ENCODE measurements at regions not wholly inside any gene's neighbourhood (a gene's known extent, or its start where the extent isn't known, plus 50 kb on each side); places are given as distances from the start of the nearest gene placed in this dataset.
"Not testable (repeated sequence)": the region's sequence is repeated elsewhere in the genome, so short reads cannot be mapped to it uniquely, and the experiment has no call there.

DNA sequence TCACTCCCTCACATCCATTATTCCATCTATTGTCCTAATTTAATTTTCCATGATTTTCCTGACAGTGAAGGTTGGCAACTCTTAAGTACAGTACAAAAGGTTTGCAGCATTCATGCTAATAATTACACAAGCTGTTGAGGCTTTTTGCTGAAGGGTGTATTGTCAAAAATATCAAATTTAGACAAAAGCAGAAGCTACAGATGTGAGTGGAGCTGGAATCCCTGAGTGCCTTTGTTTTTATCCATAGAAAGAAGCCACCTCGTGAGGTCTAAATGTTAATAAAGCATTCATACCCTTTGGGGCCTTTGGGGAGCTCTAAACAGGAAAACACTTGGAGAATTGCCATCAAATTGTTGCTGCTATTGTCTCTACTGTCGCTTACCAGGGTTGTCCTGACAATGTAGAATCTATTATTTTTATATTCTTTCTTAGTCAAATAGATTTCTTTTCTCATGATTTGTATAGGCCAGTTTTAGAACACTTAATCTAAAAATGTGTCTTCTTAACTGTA lies 185.8 kb upstream of the ROBO1 start:
- H3K4me1 ChIP-seq, result no peaks in the 10 kb centered on the region
- 25% methylated on average over 2 of the region's 2 CpGs for WGBS (ENCODE audit: missing lambda C conversion rate)
- DNase-seq (ENCODE audit: low read depth in 1 of 2, low spot score in 1 of 2), result no peak
- no peak for TF ChIP-seq CHD4 (IDR thresholded peaks at IDR 0.05; ENCODE audit: borderline replicate concordance)
- TF ChIP-seq, protein P1, sequence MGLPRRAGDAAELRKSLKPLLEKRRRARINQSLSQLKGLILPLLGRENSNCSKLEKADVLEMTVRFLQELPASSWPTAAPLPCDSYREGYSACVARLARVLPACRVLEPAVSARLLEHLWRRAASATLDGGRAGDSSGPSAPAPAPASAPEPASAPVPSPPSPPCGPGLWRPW (IDR thresholded peaks at IDR 0.05), result no peak
- TF ChIP-seq, protein P2, sequence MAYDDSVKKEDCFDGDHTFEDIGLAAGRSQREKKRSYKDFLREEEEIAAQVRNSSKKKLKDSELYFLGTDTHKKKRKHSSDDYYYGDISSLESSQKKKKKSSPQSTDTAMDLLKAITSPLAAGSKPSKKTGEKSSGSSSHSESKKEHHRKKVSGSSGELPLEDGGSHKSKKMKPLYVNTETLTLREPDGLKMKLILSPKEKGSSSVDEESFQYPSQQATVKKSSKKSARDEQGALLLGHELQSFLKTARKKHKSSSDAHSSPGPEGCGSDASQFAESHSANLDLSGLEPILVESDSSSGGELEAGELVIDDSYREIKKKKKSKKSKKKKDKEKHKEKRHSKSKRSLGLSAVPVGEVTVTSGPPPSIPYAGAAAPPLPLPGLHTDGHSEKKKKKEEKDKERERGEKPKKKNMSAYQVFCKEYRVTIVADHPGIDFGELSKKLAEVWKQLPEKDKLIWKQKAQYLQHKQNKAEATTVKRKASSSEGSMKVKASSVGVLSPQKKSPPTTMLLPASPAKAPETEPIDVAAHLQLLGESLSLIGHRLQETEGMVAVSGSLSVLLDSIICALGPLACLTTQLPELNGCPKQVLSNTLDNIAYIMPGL (CRISPR knock-in tag; IDR thresholded peaks at IDR 0.05; ENCODE audit: borderline replicate concordance), result no peak
- TF ChIP-seq, protein P3, sequence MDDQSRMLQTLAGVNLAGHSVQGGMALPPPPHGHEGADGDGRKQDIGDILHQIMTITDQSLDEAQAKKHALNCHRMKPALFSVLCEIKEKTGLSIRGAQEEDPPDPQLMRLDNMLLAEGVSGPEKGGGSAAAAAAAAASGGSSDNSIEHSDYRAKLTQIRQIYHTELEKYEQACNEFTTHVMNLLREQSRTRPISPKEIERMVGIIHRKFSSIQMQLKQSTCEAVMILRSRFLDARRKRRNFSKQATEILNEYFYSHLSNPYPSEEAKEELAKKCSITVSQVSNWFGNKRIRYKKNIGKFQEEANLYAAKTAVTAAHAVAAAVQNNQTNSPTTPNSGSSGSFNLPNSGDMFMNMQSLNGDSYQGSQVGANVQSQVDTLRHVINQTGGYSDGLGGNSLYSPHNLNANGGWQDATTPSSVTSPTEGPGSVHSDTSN (IDR thresholded peaks at IDR 0.05), result no peak
- TF ChIP-seq MAFK (IDR thresholded peaks at IDR 0.05; ENCODE audit: partially characterized antibody), result no peak
- TF ChIP-seq HEYL (CRISPR knock-in tag; IDR thresholded peaks at IDR 0.05), result no peak
- no peak for TF ChIP-seq SREBF2 (IDR thresholded peaks at IDR 0.05)
- no peak for TF ChIP-seq SMC3 (IDR thresholded peaks at IDR 0.05)
- no peak for TF ChIP-seq TP53 (CRISPR knock-in tag; IDR thresholded peaks at IDR 0.05)
- H3K4me3 ChIP-seq, result no peak overlapping the region
- H3K27ac ChIP-seq, result no peak overlapping the region
- ChIA-PET CTCF (no interaction called here), POLR2A (no interaction called here)
- no peak for ATAC-seq
- FAIRE-seq, result no peak
- H3K4me2 ChIP-seq, result no peak overlapping the region
- no peaks in the 10 kb centered on the region for H3K9me3 ChIP-seq

DNA sequence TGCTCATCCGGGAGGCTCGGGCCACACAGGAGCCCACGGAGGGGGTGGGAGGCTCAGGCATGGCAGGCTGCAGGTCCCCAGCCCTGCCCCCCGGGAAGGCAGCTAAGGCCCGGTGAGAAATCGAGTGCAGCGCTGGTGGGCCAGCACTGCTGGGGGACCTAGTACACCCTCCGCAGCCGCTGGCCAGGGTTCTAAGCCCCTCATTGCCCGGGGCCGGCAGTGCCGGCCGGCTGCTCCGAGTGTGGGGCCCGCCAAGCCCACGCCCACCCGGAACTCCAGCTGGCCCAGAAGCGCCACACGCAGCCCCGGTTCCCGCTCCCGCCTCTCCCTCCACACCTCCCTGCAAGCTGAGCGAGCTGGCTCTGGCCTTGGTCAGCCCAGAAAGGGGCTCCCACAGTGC lies 183.6 kb upstream of the ROBO1 start:
- DNase-seq (ENCODE audit: low read depth in 1 of 2, low spot score in 1 of 2); H3K4me3 ChIP-seq; H3K27ac ChIP-seq; POLR2A ChIA-PET; H3K9me3 ChIP-seq; H3K4me1 ChIP-seq; CTCF ChIA-PET; ATAC-seq; H3K4me2 ChIP-seq; FAIRE-seq: not testable (repeated sequence)
- 80% methylated on average over 3 of the region's 23 CpGs for WGBS (ENCODE audit: missing lambda C conversion rate)

DNA sequence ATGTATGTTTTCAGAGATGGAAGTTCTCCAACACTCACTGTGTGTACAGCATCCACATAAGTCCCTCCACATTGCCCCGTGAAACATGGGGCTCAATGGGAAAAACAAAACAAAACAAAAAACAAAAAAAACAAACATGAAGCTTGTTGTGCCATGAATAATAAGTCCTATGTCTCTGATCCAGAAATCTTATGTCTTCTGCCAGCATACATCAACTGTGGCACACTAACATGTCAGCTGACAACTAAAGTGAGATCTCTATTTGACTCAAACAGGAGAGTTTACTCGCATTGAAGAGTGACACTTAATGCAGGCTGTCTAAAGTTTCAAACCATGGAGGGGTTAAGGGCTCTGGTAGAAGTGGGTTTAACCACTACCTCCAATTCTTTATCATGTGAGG lies 180.2 kb upstream of the ROBO1 start:
- WGBS (ENCODE audit: missing lambda C conversion rate), result 36% methylated on average over 2 of the region's 2 CpGs
- no peak overlapping the region for H3K4me3 ChIP-seq
- ChIA-PET CTCF (no interaction called here), POLR2A (no interaction called here)
- H3K27ac ChIP-seq, result no peak overlapping the region
- FAIRE-seq (no peak), DNase-seq (ENCODE audit: low read depth in 1 of 2, low spot score in 1 of 2) (no peak), ATAC-seq (no peak)
- no peak overlapping the region for H3K4me2 ChIP-seq
- H3K4me1 ChIP-seq, result no peaks in the 10 kb centered on the region
- H3K9me3 ChIP-seq, result no peaks in the 10 kb centered on the region; the same call in 2 of the 3 replicates
- no peak for TF ChIP-seq EP300 (IDR thresholded peaks at IDR 0.05)
- TF ChIP-seq KDM5A (IDR thresholded peaks at IDR 0.05), result no peak
- no peak for TF ChIP-seq HOXA7 (CRISPR knock-in tag; IDR thresholded peaks at IDR 0.05)
- no peak for TF ChIP-seq HOXB13 (CRISPR knock-in tag; IDR thresholded peaks at IDR 0.05; ENCODE audit: low read depth)
- no peak for TF ChIP-seq ZNF302 (CRISPR knock-in tag; IDR thresholded peaks at IDR 0.05)
- TF ChIP-seq, protein P4, sequence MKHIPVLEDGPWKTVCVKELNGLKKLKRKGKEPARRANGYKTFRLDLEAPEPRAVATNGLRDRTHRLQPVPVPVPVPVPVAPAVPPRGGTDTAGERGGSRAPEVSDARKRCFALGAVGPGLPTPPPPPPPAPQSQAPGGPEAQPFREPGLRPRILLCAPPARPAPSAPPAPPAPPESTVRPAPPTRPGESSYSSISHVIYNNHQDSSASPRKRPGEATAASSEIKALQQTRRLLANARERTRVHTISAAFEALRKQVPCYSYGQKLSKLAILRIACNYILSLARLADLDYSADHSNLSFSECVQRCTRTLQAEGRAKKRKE (CRISPR knock-in tag; IDR thresholded peaks at IDR 0.05; ENCODE audit: low read depth), result no peak
- no peak for TF ChIP-seq HOXB5 (CRISPR knock-in tag; IDR thresholded peaks at IDR 0.05)
- TF ChIP-seq TP53 (CRISPR knock-in tag; IDR thresholded peaks at IDR 0.05), result no peak

DNA sequence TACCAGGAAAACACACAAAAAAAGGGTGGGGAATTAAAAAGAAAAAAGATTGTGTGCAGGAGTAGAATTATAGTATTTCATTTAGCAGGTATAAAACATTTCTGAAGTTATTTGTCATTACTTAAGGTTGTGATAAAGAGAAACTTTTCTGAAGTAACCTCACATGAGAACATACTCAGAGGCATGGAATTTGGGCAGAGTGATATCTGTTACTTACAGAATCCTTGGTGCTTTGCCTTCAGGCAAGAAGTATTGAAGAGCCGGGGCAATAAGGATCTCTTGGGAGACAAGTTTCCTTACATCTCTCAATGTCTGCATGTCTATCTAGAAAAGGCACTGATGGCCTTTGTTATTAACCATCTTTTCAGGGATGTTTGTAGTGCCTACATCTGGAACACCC lies 179.7 kb upstream of the ROBO1 start:
- ChIA-PET POLR2A (no interaction called here), CTCF (no interaction called here)
- Histone ChIP-seq H3K4me3 (no peak overlapping the region), H3K4me2 (no peak overlapping the region), H3K4me1 (no peaks in the 10 kb centered on the region), H3K27ac (no peak overlapping the region), H3K9me3 (no peaks in the 10 kb centered on the region; the same call in 2 of the 3 replicates)
- 42% methylated on average over 1 of the region's 1 CpG for WGBS (ENCODE audit: missing lambda C conversion rate)
- ATAC-seq (no peak), FAIRE-seq (no peak), DNase-seq (ENCODE audit: low read depth in 1 of 2, low spot score in 1 of 2) (no peak)
- TF ChIP-seq ZSCAN20 (CRISPR knock-in tag; IDR thresholded peaks at IDR 0.05), result no peak
- TF ChIP-seq EP300 (IDR thresholded peaks at IDR 0.05), result no peak
- TF ChIP-seq FOXS1 (CRISPR knock-in tag; IDR thresholded peaks at IDR 0.05), result no peak
- TF ChIP-seq, protein P5, sequence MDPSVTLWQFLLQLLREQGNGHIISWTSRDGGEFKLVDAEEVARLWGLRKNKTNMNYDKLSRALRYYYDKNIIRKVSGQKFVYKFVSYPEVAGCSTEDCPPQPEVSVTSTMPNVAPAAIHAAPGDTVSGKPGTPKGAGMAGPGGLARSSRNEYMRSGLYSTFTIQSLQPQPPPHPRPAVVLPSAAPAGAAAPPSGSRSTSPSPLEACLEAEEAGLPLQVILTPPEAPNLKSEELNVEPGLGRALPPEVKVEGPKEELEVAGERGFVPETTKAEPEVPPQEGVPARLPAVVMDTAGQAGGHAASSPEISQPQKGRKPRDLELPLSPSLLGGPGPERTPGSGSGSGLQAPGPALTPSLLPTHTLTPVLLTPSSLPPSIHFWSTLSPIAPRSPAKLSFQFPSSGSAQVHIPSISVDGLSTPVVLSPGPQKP (IDR thresholded peaks at IDR 0.05; ENCODE audit: low read depth, low read length), result no peak
- TF ChIP-seq TP53 (CRISPR knock-in tag; IDR thresholded peaks at IDR 0.05), result no peak
- TF ChIP-seq, protein P2 (CRISPR knock-in tag; IDR thresholded peaks at IDR 0.05; ENCODE audit: borderline replicate concordance), result no peak
- no peak for TF ChIP-seq NPAS2 (CRISPR knock-in tag; IDR thresholded peaks at IDR 0.05; ENCODE audit: borderline replicate concordance)
- no peak for TF ChIP-seq RCOR1 (IDR thresholded peaks at IDR 0.05; ENCODE audit: low read depth, low read length)
- TF ChIP-seq, protein P6, sequence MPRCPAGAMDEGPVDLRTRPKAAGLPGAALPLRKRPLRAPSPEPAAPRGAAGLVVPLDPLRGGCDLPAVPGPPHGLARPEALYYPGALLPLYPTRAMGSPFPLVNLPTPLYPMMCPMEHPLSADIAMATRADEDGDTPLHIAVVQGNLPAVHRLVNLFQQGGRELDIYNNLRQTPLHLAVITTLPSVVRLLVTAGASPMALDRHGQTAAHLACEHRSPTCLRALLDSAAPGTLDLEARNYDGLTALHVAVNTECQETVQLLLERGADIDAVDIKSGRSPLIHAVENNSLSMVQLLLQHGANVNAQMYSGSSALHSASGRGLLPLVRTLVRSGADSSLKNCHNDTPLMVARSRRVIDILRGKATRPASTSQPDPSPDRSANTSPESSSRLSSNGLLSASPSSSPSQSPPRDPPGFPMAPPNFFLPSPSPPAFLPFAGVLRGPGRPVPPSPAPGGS (IDR thresholded peaks at IDR 0.05), result no peak
- TF ChIP-seq HOXB13 (CRISPR knock-in tag; IDR thresholded peaks at IDR 0.05; ENCODE audit: low read depth), result no peak

Measured in A549 (cell line).